HEK293 (cell line): ENCODE measurements at regions not wholly inside any gene's neighbourhood (a gene's known extent, or its start where the extent isn't known, plus 50 kb on each side); places are given as distances from the start of the nearest gene placed in this dataset.

Experiments
- CTCF ChIA-PET: fragments of 350-600 bp; formaldehyde crosslinking; extraction: SDS; loops from one replicate; lab custom pipeline; 2021; ENCODE audit warnings: antibody characterized with exemption; lab: Yijun Ruan, JAX
- POLR2A ChIA-PET: fragments of 300-600 bp; formaldehyde crosslinking; extraction: SDS; loops from one replicate; lab custom pipeline; 2020; ENCODE audit warnings: antibody characterized with exemption, inconsistent platforms; lab: Yijun Ruan, JAX
- H3K27ac ChIP-seq: fragments of 200-500 bp; sonication (Bioruptor generic); 2 replicates; pipeline ENCODE4 v1.5.1; 2014; ENCODE audit warnings: low read depth, low read length, control low read depth, inconsistent platforms; ENCODE audit errors: extremely low read depth
- H3K36me3 ChIP-seq, 2 experiments: fragments of 200-500 bp in 1 of 2; sonication (Bioruptor generic) in 1 of 2; 1 replicate in 1 of 2; 2 replicates in 1 of 2; pipeline ENCODE4 v1.5.1; 2014 to 2017; ENCODE audit warnings: inconsistent platforms in 2 of 2, low read length in 2 of 2; ENCODE audit not compliant: control insufficient read depth in 2 of 2, insufficient read depth in 1 of 2
- H3K4me1 ChIP-seq: fragments of 200-500 bp; sonication (Bioruptor generic); 2 replicates; pipeline ENCODE4 v1.5.1; 2014; ENCODE audit warnings: mild to moderate bottlenecking, low read length, inconsistent platforms; ENCODE audit not compliant: control insufficient read depth, insufficient read depth
- H3K4me3 ChIP-seq: 2 replicates; pipeline ENCODE4 v1.5.1; 2011; ENCODE audit warnings: low read depth, mild to moderate bottlenecking, control low read depth, low read length, moderate library complexity
- H3K9me3 ChIP-seq: fragments of 200-500 bp; sonication (Bioruptor generic); 2 replicates; pipeline ENCODE4 v1.5.1; 2014; ENCODE audit warnings: low read depth, low read length, inconsistent platforms; ENCODE audit not compliant: control insufficient read depth, insufficient read depth
- GFI1B ChIP-seq: fragments of 450-650 bp; formaldehyde crosslinking; IDR thresholded peaks from 2 replicates; pipeline ENCODE4 v1.5.1; 2016; ENCODE audit warnings: missing biosample characterization, missing genetic modification characterization
- OSR2 ChIP-seq: fragments of 450-650 bp; formaldehyde crosslinking; IDR thresholded peaks from 2 replicates; pipeline ENCODE4 v1.5.1; 2016; ENCODE audit warnings: missing biosample characterization, missing genetic modification characterization
- PATZ1 ChIP-seq: fragments of 450-650 bp; formaldehyde crosslinking; IDR thresholded peaks from 2 replicates; pipeline ENCODE4 v1.5.1; 2016; ENCODE audit warnings: missing biosample characterization, missing genetic modification characterization
- REPIN1 ChIP-seq: fragments of 450-650 bp; formaldehyde crosslinking; IDR thresholded peaks from 2 replicates; pipeline ENCODE4 v1.5.1; 2017; ENCODE audit warnings: missing biosample characterization, missing genetic modification characterization, low read depth
- SCRT2 ChIP-seq: fragments of 450-650 bp; formaldehyde crosslinking; IDR thresholded peaks from 2 replicates; pipeline ENCODE4 v1.5.1; 2016; ENCODE audit warnings: missing biosample characterization, missing genetic modification characterization
- ZBTB1 ChIP-seq: fragments of 450-650 bp; formaldehyde crosslinking; IDR thresholded peaks from 2 replicates; pipeline ENCODE4 v1.5.1; 2016; ENCODE audit warnings: missing biosample characterization, missing genetic modification characterization
- ZBTB20 ChIP-seq: fragments of 450-650 bp; formaldehyde crosslinking; IDR thresholded peaks from 2 replicates; pipeline ENCODE4 v1.5.1; 2016; ENCODE audit warnings: missing biosample characterization, missing genetic modification characterization
- ZBTB21 ChIP-seq: fragments of 450-650 bp; formaldehyde crosslinking; IDR thresholded peaks from 2 replicates; pipeline ENCODE4 v1.5.1; 2017; ENCODE audit warnings: missing biosample characterization, missing genetic modification characterization
- ZBTB8A ChIP-seq: fragments of 450-650 bp; formaldehyde crosslinking; IDR thresholded peaks from 2 replicates; pipeline ENCODE4 v1.5.1; 2016; ENCODE audit warnings: missing biosample characterization, missing genetic modification characterization
- ZIC2 ChIP-seq: fragments of 450-650 bp; formaldehyde crosslinking; IDR thresholded peaks from 2 replicates; pipeline ENCODE4 v1.5.1; 2016; ENCODE audit warnings: missing biosample characterization, missing genetic modification characterization
- ZNF121 ChIP-seq: fragments of 450-650 bp; formaldehyde crosslinking; IDR thresholded peaks from 2 replicates; pipeline ENCODE4 v1.5.1; 2016; ENCODE audit warnings: missing biosample characterization, missing genetic modification characterization
- ZNF157 ChIP-seq: fragments of 450-650 bp; formaldehyde crosslinking; IDR thresholded peaks from 2 replicates; pipeline ENCODE4 v1.5.1; 2016; ENCODE audit warnings: missing biosample characterization, missing genetic modification characterization
- ZNF26 ChIP-seq: fragments of 450-650 bp; formaldehyde crosslinking; IDR thresholded peaks from 2 replicates; pipeline ENCODE4 v1.5.1; 2016; ENCODE audit warnings: missing biosample characterization, missing genetic modification characterization
- ZNF366 ChIP-seq: fragments of 450-650 bp; formaldehyde crosslinking; conservative IDR thresholded peaks from 2 replicates; pipeline ENCODE4 v1.5.1; 2016; ENCODE audit warnings: missing biosample characterization, missing genetic modification characterization
- ZNF416 ChIP-seq: fragments of 450-650 bp; formaldehyde crosslinking; IDR thresholded peaks from 2 replicates; pipeline ENCODE4 v1.5.1; 2016; ENCODE audit warnings: missing biosample characterization, missing genetic modification characterization
- ZNF449 ChIP-seq: fragments of 450-650 bp; formaldehyde crosslinking; IDR thresholded peaks from 2 replicates; pipeline ENCODE4 v1.5.1; 2017; ENCODE audit warnings: missing biosample characterization, mild to moderate bottlenecking, missing genetic modification characterization, moderate library complexity
- ZNF514 ChIP-seq: fragments of 450-650 bp; formaldehyde crosslinking; IDR thresholded peaks from 2 replicates; pipeline ENCODE4 v1.5.1; 2016; ENCODE audit warnings: missing biosample characterization, missing genetic modification characterization
- ZNF639 ChIP-seq: fragments of 450-650 bp; formaldehyde crosslinking; IDR thresholded peaks from 2 replicates; pipeline ENCODE4 v1.5.1; 2016; ENCODE audit warnings: missing biosample characterization, missing genetic modification characterization
- ZSCAN16 ChIP-seq: fragments of 450-650 bp; formaldehyde crosslinking; IDR thresholded peaks from 2 replicates; pipeline ENCODE4 v1.5.1; 2016; ENCODE audit warnings: missing biosample characterization, missing genetic modification characterization
- TF ChIP-seq, protein P1 (sequence below): fragments of 450-650 bp; formaldehyde crosslinking; IDR thresholded peaks from 2 replicates; pipeline ENCODE4 v1.5.1; 2017; ENCODE audit warnings: missing biosample characterization, missing genetic modification characterization
- TF ChIP-seq, protein P2 (sequence below): fragments of 450-650 bp; formaldehyde crosslinking; optimal IDR thresholded peaks from 2 replicates; pipeline ENCODE3; 2016; ENCODE audit warnings: missing biosample characterization, mild to moderate bottlenecking, missing genetic modification characterization
- TF ChIP-seq, protein P3 (sequence below): fragments of 450-650 bp; formaldehyde crosslinking; IDR thresholded peaks from 2 replicates; pipeline ENCODE4 v1.5.1; 2017; ENCODE audit warnings: missing biosample characterization, missing genetic modification characterization
- TF ChIP-seq, protein P4 (sequence below): fragments of 450-650 bp; formaldehyde crosslinking; IDR thresholded peaks from 2 replicates; pipeline ENCODE4 v1.5.1; 2016; ENCODE audit warnings: missing biosample characterization, missing genetic modification characterization

DNA sequence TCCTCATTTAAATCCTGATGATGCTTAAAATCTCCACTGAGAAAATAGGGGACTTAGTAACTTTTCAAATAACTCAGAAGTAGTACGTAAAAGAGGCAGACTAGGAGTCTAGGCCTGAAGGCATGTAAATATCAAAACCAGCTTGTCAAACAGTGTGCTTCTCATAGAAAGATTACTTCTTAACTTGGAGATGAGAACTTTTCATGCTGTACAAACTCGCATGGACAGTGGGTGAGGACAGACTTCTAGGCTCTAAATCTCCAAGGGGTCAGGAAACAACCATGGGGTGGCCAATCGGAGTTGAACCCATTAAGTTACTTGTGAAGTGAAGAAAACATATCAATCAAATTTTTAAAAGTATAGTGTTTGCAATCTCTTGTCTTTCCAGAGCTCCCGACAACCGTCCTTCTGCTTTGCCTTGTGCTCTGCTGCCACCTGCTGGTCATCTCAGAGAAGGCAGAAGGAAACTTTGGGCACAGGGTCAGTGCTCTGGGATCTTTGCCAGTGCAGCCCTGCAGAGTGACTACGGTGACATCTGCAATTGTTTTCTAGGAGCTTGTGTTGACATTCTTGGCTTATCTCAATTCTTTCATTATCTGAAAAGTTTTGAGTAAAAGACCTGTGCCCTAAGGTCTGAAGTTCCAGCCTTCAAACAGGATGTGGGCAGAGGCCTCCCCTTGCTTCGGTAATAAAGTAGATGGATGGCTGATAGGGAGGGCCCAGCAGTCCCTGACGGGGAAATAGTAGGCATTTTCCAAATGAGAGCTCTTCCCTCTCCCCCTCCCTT, 105.1 kb upstream of the PDE4B start (continued):
- TF ChIP-seq PATZ1 (tag by site-specific recombination), result peak; percentile 39; the same call in 1 of the 2 replicates
- TF ChIP-seq ZIC2, result peak; percentile 54; the same call in 1 of the 2 replicates
- TF ChIP-seq ZNF639 (tag by site-specific recombination), result peak; percentile 45; the same call in 1 of the 2 replicates
- no peak for TF ChIP-seq ZNF514 (tag by site-specific recombination)
- TF ChIP-seq ZSCAN16, result no peak
- TF ChIP-seq ZBTB8A (tag by site-specific recombination), result peak; percentile 90
- TF ChIP-seq ZBTB1 (tag by site-specific recombination), result no peak
- TF ChIP-seq ZBTB21 (tag by site-specific recombination), result 0 out of 2 replicates have a peak, but pooled peaks have one; percentile 14
- TF ChIP-seq, protein P1, sequence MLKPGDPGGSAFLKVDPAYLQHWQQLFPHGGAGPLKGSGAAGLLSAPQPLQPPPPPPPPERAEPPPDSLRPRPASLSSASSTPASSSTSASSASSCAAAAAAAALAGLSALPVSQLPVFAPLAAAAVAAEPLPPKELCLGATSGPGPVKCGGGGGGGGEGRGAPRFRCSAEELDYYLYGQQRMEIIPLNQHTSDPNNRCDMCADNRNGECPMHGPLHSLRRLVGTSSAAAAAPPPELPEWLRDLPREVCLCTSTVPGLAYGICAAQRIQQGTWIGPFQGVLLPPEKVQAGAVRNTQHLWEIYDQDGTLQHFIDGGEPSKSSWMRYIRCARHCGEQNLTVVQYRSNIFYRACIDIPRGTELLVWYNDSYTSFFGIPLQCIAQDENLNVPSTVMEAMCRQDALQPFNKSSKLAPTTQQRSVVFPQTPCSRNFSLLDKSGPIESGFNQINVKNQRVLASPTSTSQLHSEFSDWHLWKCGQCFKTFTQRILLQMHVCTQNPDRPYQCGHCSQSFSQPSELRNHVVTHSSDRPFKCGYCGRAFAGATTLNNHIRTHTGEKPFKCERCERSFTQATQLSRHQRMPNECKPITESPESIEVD, result peak; percentile 86
- TF ChIP-seq, protein P2, sequence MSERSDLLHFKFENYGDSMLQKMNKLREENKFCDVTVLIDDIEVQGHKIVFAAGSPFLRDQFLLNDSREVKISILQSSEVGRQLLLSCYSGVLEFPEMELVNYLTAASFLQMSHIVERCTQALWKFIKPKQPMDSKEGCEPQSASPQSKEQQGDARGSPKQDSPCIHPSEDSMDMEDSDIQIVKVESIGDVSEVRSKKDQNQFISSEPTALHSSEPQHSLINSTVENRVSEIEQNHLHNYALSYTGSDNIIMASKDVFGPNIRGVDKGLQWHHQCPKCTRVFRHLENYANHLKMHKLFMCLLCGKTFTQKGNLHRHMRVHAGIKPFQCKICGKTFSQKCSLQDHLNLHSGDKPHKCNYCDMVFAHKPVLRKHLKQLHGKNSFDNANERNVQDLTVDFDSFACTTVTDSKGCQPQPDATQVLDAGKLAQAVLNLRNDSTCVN, result no peak

- no peak overlapping the region; the same call in 1 of the 2 replicates for H3K27ac ChIP-seq
- ChIA-PET CTCF (interaction anchor here (0.6 to 2.9 kb wide), 48 partner anchors 8 to 1480 kb away, joined by 3 to 59 read pairs (median 4); no protein-coding TSS in a partner anchor), POLR2A (interaction anchor here (0.5 to 1.9 kb wide), 4 partner anchors 12 to 632 kb away, joined by 3 to 9 read pairs (median 4); no protein-coding TSS in a partner anchor)
- no peaks in the 10 kb centered on the region for H3K36me3 ChIP-seq
- 0 out of 2 replicates have a peak, but pooled peaks cover 2% of the 10 kb centered on the region for H3K4me1 ChIP-seq
- no peak overlapping the region for H3K4me3 ChIP-seq
- H3K9me3 ChIP-seq, result no peaks in the 10 kb centered on the region
- TF ChIP-seq ZNF157 (no peak), ZNF416 (tag by site-specific recombination) (no peak), ZNF449 (tag by site-specific recombination) (no peak), OSR2 (0 out of 2 replicates have a peak, but pooled peaks have one; percentile 1), ZNF121 (tag by site-specific recombination) (no peak), ZBTB20 (tag by site-specific recombination) (0 out of 2 replicates have a peak, but pooled peaks have one; percentile 2), ZNF366 (0 out of 2 replicates have a peak, but pooled peaks have one; percentile 4), SCRT2 (tag by site-specific recombination) (no peak), REPIN1 (tag by site-specific recombination) (no peak), ZNF26 (tag by site-specific recombination) (no peak), GFI1B (tag by site-specific recombination) (no peak)
- TF ChIP-seq, protein P3, sequence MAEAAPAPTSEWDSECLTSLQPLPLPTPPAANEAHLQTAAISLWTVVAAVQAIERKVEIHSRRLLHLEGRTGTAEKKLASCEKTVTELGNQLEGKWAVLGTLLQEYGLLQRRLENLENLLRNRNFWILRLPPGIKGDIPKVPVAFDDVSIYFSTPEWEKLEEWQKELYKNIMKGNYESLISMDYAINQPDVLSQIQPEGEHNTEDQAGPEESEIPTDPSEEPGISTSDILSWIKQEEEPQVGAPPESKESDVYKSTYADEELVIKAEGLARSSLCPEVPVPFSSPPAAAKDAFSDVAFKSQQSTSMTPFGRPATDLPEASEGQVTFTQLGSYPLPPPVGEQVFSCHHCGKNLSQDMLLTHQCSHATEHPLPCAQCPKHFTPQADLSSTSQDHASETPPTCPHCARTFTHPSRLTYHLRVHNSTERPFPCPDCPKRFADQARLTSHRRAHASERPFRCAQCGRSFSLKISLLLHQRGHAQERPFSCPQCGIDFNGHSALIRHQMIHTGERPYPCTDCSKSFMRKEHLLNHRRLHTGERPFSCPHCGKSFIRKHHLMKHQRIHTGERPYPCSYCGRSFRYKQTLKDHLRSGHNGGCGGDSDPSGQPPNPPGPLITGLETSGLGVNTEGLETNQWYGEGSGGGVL (tag by site-specific recombination), result no peak
- TF ChIP-seq, protein P4, sequence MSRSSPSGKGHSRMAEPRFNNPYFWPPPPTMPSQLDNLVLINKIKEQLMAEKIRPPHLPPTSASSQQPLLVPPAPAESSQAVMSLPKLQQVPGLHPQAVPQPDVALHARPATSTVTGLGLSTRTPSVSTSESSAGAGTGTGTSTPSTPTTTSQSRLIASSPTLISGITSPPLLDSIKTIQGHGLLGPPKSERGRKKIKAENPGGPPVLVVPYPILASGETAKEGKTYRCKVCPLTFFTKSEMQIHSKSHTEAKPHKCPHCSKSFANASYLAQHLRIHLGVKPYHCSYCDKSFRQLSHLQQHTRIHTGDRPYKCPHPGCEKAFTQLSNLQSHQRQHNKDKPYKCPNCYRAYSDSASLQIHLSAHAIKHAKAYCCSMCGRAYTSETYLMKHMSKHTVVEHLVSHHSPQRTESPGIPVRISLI (tag by site-specific recombination), result no peak
These were observed 104.5 kb upstream of the PDE4B start for GRCh38 chr1:65688215-65688566.
